Activated CD8-positive, alpha-beta T cell treated with anti-CD3 and anti-CD28 coated beads, Interleukin-2, amount 10 ng/mL, durations not matched to agents 7 days and 5 days (primary cell): ENCODE measurements at regions not wholly inside any gene's neighbourhood (a gene's known extent, or its start where the extent isn't known, plus 50 kb on each side); places are given as distances from the start of the nearest gene placed in this dataset.

Source experiments
- ATAC-seq: fragments of 150-1000 bp; cut with Tn5 transposase; one replicate; pipeline ENCODE4 v1.10.0; 2021; ENCODE audit warnings: moderate library complexity
- CTCF ChIA-PET: fragments of 350-600 bp; sonication (Branson Sonifier 250); formaldehyde crosslinking; loops from one replicate; lab custom pipeline; 2021; ENCODE audit warnings: antibody characterized with exemption; lab: Charles Lee
- POLR2A ChIA-PET: fragments of 350-600 bp; sonication (Branson Sonifier 250); formaldehyde crosslinking; loops from one replicate; lab custom pipeline; 2021; ENCODE audit warnings: antibody characterized with exemption; lab: Charles Lee
- DNase-seq: peaks from one replicate; pipeline ENCODE4 v3.0.0-alpha.2; 2020
- H3K27ac Mint-ChIP-seq: one replicate; pipeline ENCODE4 v1.8.0; 2021; ENCODE audit warnings: mild to moderate bottlenecking, mixed read lengths
- H3K27me3 Mint-ChIP-seq: one replicate; pipeline ENCODE4 v1.8.0; 2021; ENCODE audit warnings: low read depth, mixed read lengths
- H3K36me3 Mint-ChIP-seq: one replicate; pipeline ENCODE4 v1.8.0; 2021; ENCODE audit warnings: low read depth, mixed read lengths
- H3K4me1 Mint-ChIP-seq: one replicate; pipeline ENCODE4 v1.8.0; 2021; ENCODE audit warnings: low read depth, mixed read lengths
- H3K4me3 Mint-ChIP-seq: one replicate; pipeline ENCODE4 v1.8.0; 2021; ENCODE audit warnings: mild to moderate bottlenecking, mixed read lengths
- H3K9me3 Mint-ChIP-seq: one replicate; pipeline ENCODE4 v1.8.0; 2022; ENCODE audit warnings: mixed read lengths; ENCODE audit not compliant: insufficient read depth

DNA sequence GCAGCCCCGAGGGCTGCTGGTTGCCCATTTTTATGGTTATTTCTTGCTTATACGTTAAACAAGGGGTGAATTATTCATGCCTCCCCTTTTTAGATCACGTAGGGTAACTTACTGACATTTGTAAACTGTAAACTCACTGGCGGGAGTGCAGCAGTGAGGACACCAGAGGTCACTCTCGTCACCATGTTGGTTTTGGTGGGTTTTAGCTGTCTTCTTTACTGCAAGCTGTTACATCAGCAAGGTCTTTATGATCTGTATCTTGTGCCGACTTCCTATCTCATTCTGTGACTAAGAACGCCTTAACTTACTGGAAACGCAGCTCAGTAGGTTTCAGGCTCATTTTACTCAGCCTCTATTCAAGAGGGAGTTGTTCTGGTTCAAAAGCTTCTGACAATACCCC, 155.0 kb upstream of the PRDM9 start:
- Mint-ChIP-seq H3K9me3 (peaks cover 10% of the 10 kb centered on the region), H3K27me3 (no peaks in the 10 kb centered on the region), H3K4me3 (no peak overlapping the region), H3K27ac (no peak overlapping the region), H3K4me1 (no peaks in the 10 kb centered on the region), H3K36me3 (no peaks in the 10 kb centered on the region)
- ATAC-seq = no peak
- POLR2A ChIA-PET = no interaction called here
- DNase-seq = no peak
- CTCF ChIA-PET = no interaction called here

DNA sequence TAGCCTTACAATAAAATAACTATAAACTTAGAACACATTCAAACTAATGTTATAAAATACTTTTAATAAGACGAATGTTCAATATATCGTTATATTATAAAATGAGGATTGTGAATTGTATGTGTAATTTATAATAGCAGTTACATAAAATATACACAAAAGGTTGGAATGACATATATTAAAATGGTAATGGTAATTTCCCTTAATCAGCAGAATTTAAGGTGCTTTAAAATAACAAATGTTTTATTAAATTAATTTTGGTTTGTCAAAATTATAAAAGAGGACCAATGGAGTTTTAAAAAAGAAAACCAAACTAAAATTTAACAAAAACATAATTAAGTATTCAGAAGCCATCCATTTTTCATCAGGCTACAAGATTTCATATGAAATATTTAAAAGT, 164.3 kb upstream of the PRDM9 start:
- H3K9me3 Mint-ChIP-seq = peaks cover 13% of the 10 kb centered on the region
- ATAC-seq = no peak

DNA sequence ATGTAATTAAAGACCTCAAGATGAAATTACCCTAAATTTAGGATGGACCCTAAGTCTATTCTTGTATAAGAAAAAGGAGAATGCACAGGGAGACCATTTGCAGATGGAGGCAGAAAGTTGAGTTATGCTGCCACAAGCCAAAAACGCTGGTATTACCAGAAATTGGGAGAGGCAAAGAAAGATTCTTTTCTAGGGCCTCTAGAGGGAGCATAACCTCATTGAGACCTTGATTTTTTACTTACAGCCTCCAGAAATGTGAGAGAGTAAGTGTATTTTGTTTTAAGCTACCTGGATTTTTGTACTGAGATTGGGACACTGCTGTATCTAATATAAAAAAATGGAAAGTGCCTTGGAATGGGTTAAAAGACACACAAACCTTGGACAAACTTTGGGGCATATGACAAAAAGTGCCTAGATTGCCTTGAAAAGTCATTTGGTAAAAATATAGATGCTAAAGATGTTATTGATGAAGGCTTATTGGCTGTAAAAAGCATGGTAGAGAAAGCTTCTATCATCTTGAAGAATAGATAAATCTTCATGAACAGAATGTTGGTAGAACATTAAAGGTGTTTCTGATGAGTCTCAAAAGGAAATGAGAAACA, 174.7 kb upstream of the PRDM9 start:
- ChIA-PET CTCF (no interaction called here), POLR2A (no interaction called here)
- Mint-ChIP-seq H3K27me3 (no peaks in the 10 kb centered on the region), H3K4me1 (no peaks in the 10 kb centered on the region), H3K36me3 (no peaks in the 10 kb centered on the region), H3K9me3 (peaks cover 7% of the 10 kb centered on the region), H3K4me3 (no peak overlapping the region), H3K27ac (no peak overlapping the region)
- no peak for ATAC-seq
- no peak for DNase-seq

More for the DNA sequence above, 164.3 kb upstream of the PRDM9 start:
- Mint-ChIP-seq H3K27ac (no peak overlapping the region), H3K4me3 (no peak overlapping the region), H3K36me3 (no peaks in the 10 kb centered on the region), H3K4me1 (no peaks in the 10 kb centered on the region), H3K27me3 (no peaks in the 10 kb centered on the region)
- no peak for DNase-seq
- ChIA-PET POLR2A (no interaction called here), CTCF (no interaction called here)

DNA sequence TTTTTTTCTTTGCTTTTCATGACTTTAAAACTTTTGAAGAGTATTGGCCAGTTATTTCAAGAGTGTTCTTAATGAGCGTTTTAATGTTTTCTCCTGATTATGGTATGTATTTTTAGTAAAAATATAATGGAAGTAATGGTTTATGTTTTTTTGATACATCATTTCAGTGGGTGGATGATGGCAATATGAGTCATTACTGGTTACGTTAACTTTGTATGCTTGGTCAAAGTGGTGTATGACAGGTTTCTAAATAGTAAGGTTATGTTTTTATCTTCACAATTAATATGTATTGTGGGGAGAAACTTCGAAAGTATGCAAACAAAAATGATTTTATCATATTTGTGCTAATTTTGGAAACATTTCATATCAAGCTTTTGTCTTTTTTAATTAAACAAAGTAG, 176.7 kb upstream of the PRDM9 start:
- ATAC-seq (no peak), DNase-seq (no peak)
- no peaks in the 10 kb centered on the region for H3K4me1 Mint-ChIP-seq
- no peak overlapping the region for H3K27ac Mint-ChIP-seq
- ChIA-PET CTCF (no interaction called here), POLR2A (no interaction called here)
- H3K4me3 Mint-ChIP-seq = no peak overlapping the region
- no peaks in the 10 kb centered on the region for H3K36me3 Mint-ChIP-seq
- peaks cover 7% of the 10 kb centered on the region for H3K9me3 Mint-ChIP-seq
- no peaks in the 10 kb centered on the region for H3K27me3 Mint-ChIP-seq

DNA sequence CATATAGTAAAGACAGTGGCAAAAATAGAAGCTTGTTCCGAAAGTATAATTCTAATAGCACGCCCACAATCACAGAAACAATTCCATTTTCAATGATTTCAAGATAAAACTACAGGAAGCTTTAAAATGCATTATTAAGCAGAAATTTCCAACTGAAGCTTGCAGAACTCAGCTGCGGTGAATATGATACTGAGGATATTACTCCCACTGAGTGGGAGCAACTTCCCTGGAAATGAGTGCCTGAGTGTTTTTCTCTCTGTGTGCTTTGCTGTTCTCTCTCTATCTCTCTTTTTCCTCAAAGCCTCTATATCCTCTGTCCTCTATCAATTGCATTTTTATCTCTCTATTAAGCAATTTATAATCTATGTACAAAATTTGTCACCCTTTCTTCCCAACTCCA, 187.5 kb upstream of the PRDM9 start:
- Mint-ChIP-seq H3K27me3 (no peaks in the 10 kb centered on the region), H3K4me3 (no peak overlapping the region), H3K4me1 (no peaks in the 10 kb centered on the region), H3K36me3 (no peaks in the 10 kb centered on the region), H3K27ac (no peak overlapping the region), H3K9me3 (peaks cover 15% of the 10 kb centered on the region)
- POLR2A ChIA-PET = no interaction called here
- DNase-seq (no peak), ATAC-seq (no peak)
- CTCF ChIA-PET = no interaction called here

DNA sequence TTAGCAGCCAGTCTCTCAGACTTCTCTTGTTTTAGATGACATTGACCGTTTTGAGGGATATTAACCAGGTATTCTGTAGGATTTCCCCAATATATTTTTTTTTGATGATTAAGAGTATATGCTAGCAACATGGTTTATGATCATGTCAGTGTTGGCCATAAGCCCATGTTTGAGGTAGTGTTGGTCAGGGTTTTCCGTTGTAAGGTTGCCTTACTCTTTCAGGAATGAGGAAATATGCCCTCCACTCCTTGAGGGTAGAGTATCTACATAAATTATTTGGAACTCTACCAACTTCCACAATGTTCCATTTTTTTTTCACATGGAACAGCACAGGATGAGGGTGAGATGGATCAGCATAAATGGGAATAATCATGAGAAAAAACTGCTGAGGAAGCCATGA, 188.4 kb upstream of the PRDM9 start:
- no peaks in the 10 kb centered on the region for H3K27me3 Mint-ChIP-seq
- no peak for ATAC-seq
- POLR2A ChIA-PET = no interaction called here
- no peak overlapping the region for H3K4me3 Mint-ChIP-seq
- H3K9me3 Mint-ChIP-seq = peaks cover 22% of the 10 kb centered on the region
- no peak overlapping the region for H3K27ac Mint-ChIP-seq
- no peaks in the 10 kb centered on the region for H3K4me1 Mint-ChIP-seq
- DNase-seq = no peak
- CTCF ChIA-PET = no interaction called here
- H3K36me3 Mint-ChIP-seq = no peaks in the 10 kb centered on the region

DNA sequence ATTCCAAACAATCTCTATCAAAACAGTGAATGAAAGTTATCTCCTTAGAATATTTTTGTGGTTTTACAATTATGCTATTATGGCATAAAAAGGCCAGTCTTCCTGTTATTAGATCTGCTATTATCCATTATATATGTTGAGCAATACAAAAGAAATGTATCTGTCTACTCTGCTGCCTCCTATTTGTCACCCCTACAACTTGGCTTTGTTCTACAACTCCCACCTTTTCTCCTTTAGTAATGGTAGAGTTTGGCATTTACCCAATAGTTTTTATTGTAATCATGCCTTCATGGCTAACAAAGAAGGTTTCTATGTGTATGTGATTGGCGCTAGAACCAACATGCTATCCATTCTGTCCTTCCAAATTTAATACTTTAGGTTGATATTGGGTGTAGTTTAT, 189.2 kb upstream of the PRDM9 start:
- Mint-ChIP-seq H3K9me3 (peaks cover 22% of the 10 kb centered on the region), H3K4me1 (no peaks in the 10 kb centered on the region), H3K36me3 (no peaks in the 10 kb centered on the region), H3K27me3 (no peaks in the 10 kb centered on the region), H3K27ac (no peak overlapping the region), H3K4me3 (no peak overlapping the region)
- DNase-seq (no peak), ATAC-seq (no peak)
- CTCF ChIA-PET = no interaction called here
- POLR2A ChIA-PET = no interaction called here

DNA sequence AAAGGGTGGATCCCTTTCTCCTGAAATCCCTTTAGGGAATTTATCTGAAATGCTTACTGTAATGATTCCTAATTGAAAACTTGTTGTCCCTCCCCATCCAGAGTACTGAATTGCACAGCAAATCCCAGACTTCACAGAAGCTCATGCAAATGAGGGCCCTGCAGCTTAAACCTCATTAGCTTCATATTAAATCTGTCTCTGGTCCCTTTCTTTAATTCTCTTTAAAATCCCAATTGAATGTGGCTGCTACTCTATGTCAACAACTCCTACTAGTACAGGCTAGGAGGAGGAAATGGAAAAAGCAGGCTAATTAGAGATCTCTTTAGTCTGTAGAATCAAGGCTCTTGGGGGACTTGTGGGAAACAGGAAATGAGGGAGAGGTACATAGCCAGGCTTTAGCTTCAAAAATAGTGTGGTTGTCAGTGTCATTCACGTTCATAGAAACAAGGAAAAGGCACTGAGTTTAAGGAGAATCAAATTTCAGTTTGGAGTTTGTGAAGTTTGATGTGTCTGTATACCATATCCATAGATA, 191.3 kb upstream of the PRDM9 start:
- DNase-seq (no peak), ATAC-seq (no peak)
- Mint-ChIP-seq H3K9me3 (peaks cover 32% of the 10 kb centered on the region), H3K4me1 (no peaks in the 10 kb centered on the region), H3K4me3 (no peak overlapping the region), H3K27ac (no peak overlapping the region), H3K36me3 (no peaks in the 10 kb centered on the region), H3K27me3 (no peaks in the 10 kb centered on the region)
- ChIA-PET POLR2A (no interaction called here), CTCF (no interaction called here)

DNA sequence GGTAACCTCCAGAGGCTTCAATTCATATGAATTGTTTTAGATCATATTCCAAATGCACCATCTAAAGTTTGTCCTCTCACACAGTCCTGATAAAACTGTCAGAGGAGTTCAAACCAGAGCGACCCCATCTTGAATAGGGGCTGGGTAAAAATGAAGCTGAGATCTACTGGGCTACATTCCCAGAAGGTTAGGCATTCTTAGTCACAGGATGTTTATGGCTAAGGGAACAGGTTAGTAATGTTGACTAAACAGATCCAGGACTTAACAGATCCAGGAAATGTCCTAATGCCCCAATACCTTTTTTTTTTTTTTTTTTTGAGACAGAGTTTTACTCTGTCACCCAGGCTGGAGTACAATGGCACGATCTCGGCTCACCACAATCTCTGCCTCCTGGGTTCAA, 192.6 kb upstream of the PRDM9 start:
- no peak overlapping the region for H3K4me3 Mint-ChIP-seq
- no peak for ATAC-seq
- no peak overlapping the region for H3K27ac Mint-ChIP-seq
- H3K27me3 Mint-ChIP-seq = no peaks in the 10 kb centered on the region
- ChIA-PET POLR2A (no interaction called here), CTCF (no interaction called here)
- DNase-seq = no peak
- H3K9me3 Mint-ChIP-seq = peaks cover 30% of the 10 kb centered on the region
- H3K36me3 Mint-ChIP-seq = no peaks in the 10 kb centered on the region
- no peaks in the 10 kb centered on the region for H3K4me1 Mint-ChIP-seq

DNA sequence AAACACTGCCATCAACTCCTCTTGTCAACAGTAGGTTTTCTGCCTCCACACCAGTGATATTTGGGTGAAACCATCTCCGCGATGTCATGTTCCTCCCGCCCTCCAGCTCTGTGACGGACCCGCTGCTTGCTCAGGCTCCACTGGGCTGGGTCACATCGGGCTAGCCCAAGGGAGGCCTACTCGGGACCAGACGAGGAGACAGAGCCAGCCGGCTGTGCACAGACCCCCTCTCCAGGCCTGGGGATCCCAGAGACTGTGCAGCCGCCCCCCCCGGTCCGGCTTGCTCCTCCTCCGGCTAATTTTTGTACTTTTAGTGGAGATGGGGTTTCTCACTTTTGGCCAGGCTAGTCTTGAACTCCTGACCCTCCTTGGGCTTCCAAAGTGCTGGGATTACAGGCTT, 202.4 kb upstream of the PRDM9 start:
- H3K4me1 Mint-ChIP-seq = no peaks in the 10 kb centered on the region
- H3K36me3 Mint-ChIP-seq = no peaks in the 10 kb centered on the region
- CTCF ChIA-PET = no interaction called here
- peaks cover 23% of the 10 kb centered on the region for H3K9me3 Mint-ChIP-seq
- H3K27ac Mint-ChIP-seq = no peak overlapping the region
- ATAC-seq = no peak
- no peak for DNase-seq
- no peaks in the 10 kb centered on the region for H3K27me3 Mint-ChIP-seq
- H3K4me3 Mint-ChIP-seq = no peak overlapping the region
- POLR2A ChIA-PET = no interaction called here

DNA sequence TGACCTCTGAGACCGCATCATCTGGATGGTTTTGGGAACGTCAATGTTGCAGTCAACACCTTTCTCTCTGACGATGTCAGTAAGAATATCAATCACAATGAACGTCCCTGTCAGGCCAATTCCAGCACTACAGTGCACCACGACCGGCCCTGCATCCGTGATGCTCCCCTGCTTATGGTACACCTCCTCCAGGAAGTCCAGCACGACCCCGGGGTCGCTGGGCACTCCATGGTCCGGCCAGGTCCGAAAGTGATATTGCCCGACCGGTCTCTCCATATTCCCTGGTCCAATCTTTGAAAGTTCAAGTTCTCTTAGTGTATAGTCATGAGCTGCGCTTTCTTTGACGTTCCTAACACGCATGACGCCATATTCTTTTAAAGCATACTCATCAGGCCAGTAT, 203.6 kb upstream of the PRDM9 start:
- no peaks in the 10 kb centered on the region for H3K4me1 Mint-ChIP-seq
- ATAC-seq (no peak), DNase-seq (no peak)
- no peak overlapping the region for H3K27ac Mint-ChIP-seq
- H3K9me3 Mint-ChIP-seq = peaks cover 23% of the 10 kb centered on the region
- no peaks in the 10 kb centered on the region for H3K36me3 Mint-ChIP-seq
- no peaks in the 10 kb centered on the region for H3K27me3 Mint-ChIP-seq
- CTCF ChIA-PET = no interaction called here
- POLR2A ChIA-PET = no interaction called here
- no peak overlapping the region for H3K4me3 Mint-ChIP-seq

DNA sequence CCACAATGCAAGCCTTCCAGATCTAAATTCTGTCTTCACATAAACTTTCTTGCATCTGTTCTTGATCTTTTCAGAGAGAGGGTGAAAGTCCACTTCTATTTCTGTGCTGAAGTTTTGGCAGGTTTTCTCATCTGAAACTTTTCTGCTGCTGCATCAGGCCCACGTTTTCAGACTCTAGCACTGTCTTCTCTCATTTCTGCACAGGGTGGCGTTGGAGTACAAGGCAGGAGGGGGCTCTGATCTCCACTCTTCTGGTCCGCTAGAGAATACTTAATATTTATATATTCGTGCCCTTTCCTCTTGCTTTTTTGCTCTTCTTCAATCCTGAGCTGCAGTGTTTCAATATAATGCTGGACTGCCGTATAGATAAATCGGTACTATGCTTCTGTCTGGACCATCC, 204.0 kb upstream of the PRDM9 start:
- Mint-ChIP-seq H3K9me3 (peaks cover 26% of the 10 kb centered on the region), H3K36me3 (no peaks in the 10 kb centered on the region), H3K27me3 (no peaks in the 10 kb centered on the region), H3K27ac (no peak overlapping the region), H3K4me3 (no peak overlapping the region), H3K4me1 (no peaks in the 10 kb centered on the region)
- ChIA-PET CTCF (no interaction called here), POLR2A (no interaction called here)
- DNase-seq (no peak), ATAC-seq (no peak)

DNA sequence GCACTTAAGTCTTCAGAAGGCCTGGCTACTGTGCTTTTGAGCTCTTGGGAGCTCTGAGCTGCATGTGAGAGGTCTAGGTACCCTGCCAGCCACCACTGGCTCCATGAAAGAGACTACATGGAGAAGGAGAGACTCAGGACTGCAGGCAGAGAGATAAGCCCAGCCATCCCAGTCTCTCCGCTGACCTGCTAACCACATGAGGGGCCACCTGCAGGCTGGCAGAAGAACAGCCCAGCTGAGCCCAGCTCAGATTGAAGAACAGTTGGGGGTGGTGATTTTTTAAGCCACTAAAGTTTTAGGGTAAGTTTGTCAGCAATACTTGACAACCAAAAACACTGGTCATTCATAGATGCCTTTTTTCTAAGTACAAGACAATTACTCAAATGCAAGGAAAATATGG, 205.0 kb upstream of the PRDM9 start:
- POLR2A ChIA-PET = no interaction called here
- no peaks in the 10 kb centered on the region for H3K4me1 Mint-ChIP-seq
- no peaks in the 10 kb centered on the region for H3K27me3 Mint-ChIP-seq
- CTCF ChIA-PET = no interaction called here
- ATAC-seq (no peak), DNase-seq (no peak)
- H3K27ac Mint-ChIP-seq = no peak overlapping the region
- H3K36me3 Mint-ChIP-seq = no peaks in the 10 kb centered on the region
- H3K4me3 Mint-ChIP-seq = no peak overlapping the region
- H3K9me3 Mint-ChIP-seq = peaks cover 22% of the 10 kb centered on the region
